Right lobe of liver (tissue), 4 donors: ENCODE measurements at regions not wholly inside any gene's neighbourhood (a gene's known extent, or its start where the extent isn't known, plus 50 kb on each side); places are given as distances from the start of the nearest gene placed in this dataset.

ENCODE experiments used
- POLR2A ChIP-seq: fragments of 450-650 bp; IDR thresholded peaks from one replicate; pipeline ENCODE4 v1.6.1; 2017; ENCODE audit warnings: antibody characterized with exemption, mild to moderate bottlenecking
- TF ChIP-seq, protein P1 (sequence below), 4 donors: fragments of 200-600 bp in 3 of 4; fragments of 450-650 bp in 1 of 4; IDR thresholded peaks; one replicate each; pipeline versions ENCODE4 v1.5.1 to v1.8.0; 2016 to 2022; ENCODE audit warnings: antibody characterized with exemption in 4 of 4, mild to moderate bottlenecking in 2 of 4
- donor health status: DM: no; HTN: no; CAD: no.
- donor health status: DM: no; HTN: no; CAD: no.
- donor health status: DM: no; HTN: yes; CAD: no.

DNA sequence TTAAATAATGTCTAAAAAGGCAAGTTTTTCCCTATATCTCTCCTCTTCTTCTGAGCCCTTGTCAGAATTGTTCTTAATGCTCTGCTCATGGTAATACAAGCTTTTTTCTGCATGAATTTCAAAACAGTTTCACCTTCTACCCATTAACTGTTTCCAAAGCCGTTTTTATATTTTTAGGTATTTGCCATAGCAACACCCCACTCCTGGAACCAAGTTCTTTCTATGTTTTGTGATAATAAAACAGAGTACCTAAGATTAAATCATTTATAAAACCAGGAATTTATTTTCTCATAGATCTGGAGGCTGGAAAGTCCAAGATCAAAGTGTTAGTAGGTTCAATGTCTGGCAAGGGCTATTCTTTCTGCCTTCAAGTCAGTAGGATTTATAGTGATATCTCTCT, 497.4 kb downstream of the ETS1 start:
- TF ChIP-seq, protein P1, sequence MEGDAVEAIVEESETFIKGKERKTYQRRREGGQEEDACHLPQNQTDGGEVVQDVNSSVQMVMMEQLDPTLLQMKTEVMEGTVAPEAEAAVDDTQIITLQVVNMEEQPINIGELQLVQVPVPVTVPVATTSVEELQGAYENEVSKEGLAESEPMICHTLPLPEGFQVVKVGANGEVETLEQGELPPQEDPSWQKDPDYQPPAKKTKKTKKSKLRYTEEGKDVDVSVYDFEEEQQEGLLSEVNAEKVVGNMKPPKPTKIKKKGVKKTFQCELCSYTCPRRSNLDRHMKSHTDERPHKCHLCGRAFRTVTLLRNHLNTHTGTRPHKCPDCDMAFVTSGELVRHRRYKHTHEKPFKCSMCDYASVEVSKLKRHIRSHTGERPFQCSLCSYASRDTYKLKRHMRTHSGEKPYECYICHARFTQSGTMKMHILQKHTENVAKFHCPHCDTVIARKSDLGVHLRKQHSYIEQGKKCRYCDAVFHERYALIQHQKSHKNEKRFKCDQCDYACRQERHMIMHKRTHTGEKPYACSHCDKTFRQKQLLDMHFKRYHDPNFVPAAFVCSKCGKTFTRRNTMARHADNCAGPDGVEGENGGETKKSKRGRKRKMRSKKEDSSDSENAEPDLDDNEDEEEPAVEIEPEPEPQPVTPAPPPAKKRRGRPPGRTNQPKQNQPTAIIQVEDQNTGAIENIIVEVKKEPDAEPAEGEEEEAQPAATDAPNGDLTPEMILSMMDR (IDR thresholded peaks at IDR 0.05): no peak
- no peak for TF ChIP-seq POLR2A
